Activated CD4-positive, alpha-beta T cell treated with anti-CD3 and anti-CD28 coated beads, Interleukin-2, amount 10 ng/mL, durations not matched to agents 7 days and 5 days (primary cell): ENCODE measurements at regions not wholly inside any gene's neighbourhood (a gene's known extent, or its start where the extent isn't known, plus 50 kb on each side); places are given as distances from the start of the nearest gene placed in this dataset.
A peak's percentile ranks its signal among the peaks of the same experiment; 100 is the strongest.

Experiments
- CTCF ChIA-PET: fragments of 350-600 bp; sonication (Branson Sonifier 250); formaldehyde crosslinking; loops from one replicate; lab custom pipeline; 2021; ENCODE audit warnings: antibody characterized with exemption; lab: Charles Lee
- POLR2A ChIA-PET: fragments of 350-600 bp; sonication (Branson Sonifier 250); formaldehyde crosslinking; loops from one replicate; lab custom pipeline; 2021; ENCODE audit warnings: antibody characterized with exemption; lab: Charles Lee
- DNase-seq: peaks from one replicate; pipeline ENCODE4 v3.0.0-alpha.2; 2020
- H3K27ac Mint-ChIP-seq: one replicate; pipeline ENCODE4 v1.8.0; 2021; ENCODE audit warnings: mild to moderate bottlenecking, moderate library complexity, mixed read lengths
- H3K27me3 Mint-ChIP-seq: one replicate; pipeline ENCODE4 v1.8.0; 2021; ENCODE audit warnings: mixed read lengths
- H3K36me3 Mint-ChIP-seq: one replicate; pipeline ENCODE4 v1.8.0; 2021; ENCODE audit warnings: low read depth, mixed read lengths
- H3K4me1 Mint-ChIP-seq: one replicate; pipeline ENCODE4 v1.8.0; 2021; ENCODE audit warnings: mixed read lengths
- H3K4me3 Mint-ChIP-seq: one replicate; pipeline ENCODE4 v1.8.0; 2021; ENCODE audit warnings: mild to moderate bottlenecking, moderate library complexity, mixed read lengths
- H3K9me3 Mint-ChIP-seq: one replicate; pipeline ENCODE4 v1.8.0; 2021; ENCODE audit warnings: mixed read lengths

DNA sequence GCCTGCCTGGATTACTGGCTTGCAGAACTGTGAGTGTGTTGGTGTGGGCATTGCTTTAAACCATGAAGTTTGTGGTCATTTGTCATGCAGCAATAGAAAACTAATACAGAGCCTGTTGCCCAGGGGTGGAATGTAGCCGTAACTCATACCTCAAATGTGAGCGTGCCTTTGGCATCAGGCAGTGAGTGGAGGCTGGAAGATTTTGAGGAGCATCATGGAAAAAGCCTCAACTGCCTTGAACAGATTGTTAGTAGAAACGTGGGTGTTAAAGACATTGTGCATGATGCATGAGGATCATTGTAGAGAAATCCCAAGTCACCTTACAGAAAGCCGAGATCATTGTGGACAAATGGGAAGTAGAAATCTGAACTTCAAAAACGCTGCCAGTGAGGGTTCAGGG is 580.5 kb downstream of the AACS start:
- H3K9me3 Mint-ChIP-seq = peaks cover 3% of the 10 kb centered on the region

GRCh38 chr12:125650587-125650986 is 585.4 kb downstream of the AACS start:
- no peaks in the 10 kb centered on the region for H3K27me3 Mint-ChIP-seq
- CTCF ChIA-PET = no interaction called here
- H3K4me1 Mint-ChIP-seq = no peaks in the 10 kb centered on the region
- POLR2A ChIA-PET = no interaction called here
- no peak for DNase-seq
- H3K4me3 Mint-ChIP-seq = no peak overlapping the region
- peaks cover 6% of the 10 kb centered on the region for H3K9me3 Mint-ChIP-seq
- no peaks in the 10 kb centered on the region for H3K36me3 Mint-ChIP-seq
- H3K27ac Mint-ChIP-seq = no peak overlapping the region

More for the DNA sequence above, 580.5 kb downstream of the AACS start:
- Mint-ChIP-seq H3K27me3 (no peaks in the 10 kb centered on the region), H3K27ac (no peak overlapping the region), H3K36me3 (no peaks in the 10 kb centered on the region), H3K4me3 (no peak overlapping the region), H3K4me1 (no peaks in the 10 kb centered on the region)
- POLR2A ChIA-PET = no interaction called here
- no peak for DNase-seq
- CTCF ChIA-PET = no interaction called here

- POLR2A ChIA-PET = no interaction called here
- Mint-ChIP-seq H3K4me1 (no peaks in the 10 kb centered on the region), H3K9me3 (peaks cover 6% of the 10 kb centered on the region), H3K27me3 (no peaks in the 10 kb centered on the region), H3K4me3 (no peak overlapping the region), H3K36me3 (no peaks in the 10 kb centered on the region), H3K27ac (no peak overlapping the region)
- DNase-seq = no peak
- CTCF ChIA-PET = no interaction called here
Measured at GRCh38 chr12:125651625-125652024, 586.4 kb downstream of the AACS start.

- no peaks in the 10 kb centered on the region for H3K36me3 Mint-ChIP-seq
- no peak overlapping the region for H3K4me3 Mint-ChIP-seq
- CTCF ChIA-PET = no interaction called here
- no peak for DNase-seq
- no peak overlapping the region for H3K27ac Mint-ChIP-seq
- no peaks in the 10 kb centered on the region for H3K27me3 Mint-ChIP-seq
- H3K4me1 Mint-ChIP-seq = no peaks in the 10 kb centered on the region
- peaks cover 6% of the 10 kb centered on the region for H3K9me3 Mint-ChIP-seq
- POLR2A ChIA-PET = no interaction called here
Measured at GRCh38 chr12:125652681-125653080, 587.4 kb downstream of the AACS start.

GRCh38 chr12:125657681-125658080 is 592.4 kb downstream of the AACS start:
- CTCF ChIA-PET = no interaction called here

GRCh38 chr12:125674554-125675338 is 609.5 kb downstream of the AACS start:
- Mint-ChIP-seq H3K9me3 (no peaks in the 10 kb centered on the region), H3K27ac (no peak overlapping the region), H3K27me3 (no peaks in the 10 kb centered on the region), H3K4me3 (no peak overlapping the region), H3K36me3 (no peaks in the 10 kb centered on the region), H3K4me1 (no peaks in the 10 kb centered on the region)
- CTCF ChIA-PET = no interaction called here
- no peak for DNase-seq
- POLR2A ChIA-PET = no interaction called here

More at GRCh38 chr12:125657681-125658080, 592.4 kb downstream of the AACS start:
- Mint-ChIP-seq H3K4me1 (no peaks in the 10 kb centered on the region), H3K4me3 (no peak overlapping the region), H3K36me3 (no peaks in the 10 kb centered on the region), H3K27ac (no peak overlapping the region), H3K27me3 (no peaks in the 10 kb centered on the region), H3K9me3 (peaks cover 2% of the 10 kb centered on the region)
- POLR2A ChIA-PET = no interaction called here
- no peak for DNase-seq

GRCh38 chr12:125676366-125676765 is 611.1 kb downstream of the AACS start:
- Mint-ChIP-seq H3K36me3 (no peaks in the 10 kb centered on the region), H3K4me3 (no peak overlapping the region), H3K4me1 (no peaks in the 10 kb centered on the region), H3K27ac (no peak overlapping the region), H3K27me3 (no peaks in the 10 kb centered on the region), H3K9me3 (no peaks in the 10 kb centered on the region)
- DNase-seq = no peak
- POLR2A ChIA-PET = no interaction called here
- CTCF ChIA-PET = no interaction called here

DNA sequence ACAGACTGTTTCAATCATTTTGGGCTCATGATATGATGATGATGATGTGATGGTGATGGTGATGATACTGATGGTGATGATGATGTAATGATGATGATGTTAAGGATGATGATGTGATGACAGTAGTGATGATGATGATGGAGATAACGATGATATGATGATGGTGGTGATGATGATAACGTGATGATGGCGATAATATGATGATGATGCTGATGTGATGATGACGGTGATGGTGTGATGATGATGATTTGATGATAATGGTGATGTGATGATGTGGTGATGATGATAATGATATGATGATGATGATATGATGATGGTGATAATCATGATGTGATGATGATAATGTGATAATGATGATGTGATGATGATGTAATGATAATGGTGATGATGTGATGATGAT is 612.6 kb downstream of the AACS start:
- DNase-seq = no peak
- no peaks in the 10 kb centered on the region for H3K9me3 Mint-ChIP-seq
- H3K4me1 Mint-ChIP-seq = no peaks in the 10 kb centered on the region
- no peaks in the 10 kb centered on the region for H3K27me3 Mint-ChIP-seq
- CTCF ChIA-PET = no interaction called here
- no peak overlapping the region for H3K27ac Mint-ChIP-seq
- no peaks in the 10 kb centered on the region for H3K36me3 Mint-ChIP-seq
- no peak overlapping the region for H3K4me3 Mint-ChIP-seq
- POLR2A ChIA-PET = no interaction called here

DNA sequence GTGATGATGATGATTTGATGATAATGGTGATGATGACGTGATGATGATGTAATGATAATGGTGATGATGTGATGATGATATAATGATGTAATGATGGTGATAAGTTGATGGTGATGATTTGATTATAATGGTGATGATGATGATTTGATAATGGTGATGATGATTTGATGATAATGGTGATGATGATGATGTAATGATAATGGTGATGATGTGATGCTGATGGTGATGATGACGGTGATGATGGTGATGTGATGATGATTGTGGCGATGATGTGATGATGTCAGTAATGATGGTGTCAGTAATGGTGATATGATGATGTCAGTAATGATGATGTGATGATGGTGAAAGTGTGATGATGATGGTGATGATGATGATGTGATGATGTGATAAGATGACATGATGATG is 613.4 kb downstream of the AACS start:
- no peaks in the 10 kb centered on the region for H3K4me1 Mint-ChIP-seq
- H3K9me3 Mint-ChIP-seq = no peaks in the 10 kb centered on the region
- H3K36me3 Mint-ChIP-seq = no peaks in the 10 kb centered on the region
- CTCF ChIA-PET = no interaction called here
- POLR2A ChIA-PET = no interaction called here
- no peak overlapping the region for H3K27ac Mint-ChIP-seq
- H3K4me3 Mint-ChIP-seq = no peak overlapping the region
- no peak for DNase-seq
- H3K27me3 Mint-ChIP-seq = no peaks in the 10 kb centered on the region

DNA sequence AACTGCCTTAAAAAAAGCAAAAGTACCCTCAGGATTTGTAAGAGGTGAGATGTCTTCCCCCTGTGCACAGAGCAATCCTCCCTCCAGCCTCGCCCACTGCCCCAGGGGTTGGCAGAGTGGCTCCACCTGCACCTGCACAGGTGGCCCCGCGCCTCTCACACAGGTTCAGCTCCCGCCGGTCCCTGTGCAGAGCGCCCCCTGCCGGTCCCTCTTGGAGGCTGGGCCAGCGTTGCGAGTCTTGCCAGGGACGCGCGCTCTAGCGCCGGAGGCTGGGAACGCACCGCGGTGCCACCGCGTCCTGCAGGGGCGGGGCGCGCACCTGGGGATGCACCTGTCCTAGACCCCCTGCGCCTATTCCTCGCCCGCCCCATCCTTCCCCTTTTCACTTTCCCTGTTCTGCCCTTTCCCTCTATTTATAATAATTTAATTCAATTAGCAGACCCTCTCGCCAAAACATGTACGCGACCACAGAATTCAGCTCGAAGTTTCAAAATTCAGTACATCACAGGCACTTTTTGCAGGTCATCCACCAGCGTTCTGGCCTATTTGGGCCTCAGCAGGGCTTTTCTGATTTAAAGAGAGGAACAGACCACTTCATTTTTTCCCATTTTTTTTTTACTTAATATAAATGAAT is 618.6 kb downstream of the AACS start:
- no peak overlapping the region for H3K4me3 Mint-ChIP-seq
- H3K27me3 Mint-ChIP-seq = no peaks in the 10 kb centered on the region
- H3K27ac Mint-ChIP-seq = no peak overlapping the region
- no peaks in the 10 kb centered on the region for H3K36me3 Mint-ChIP-seq
- no peaks in the 10 kb centered on the region for H3K4me1 Mint-ChIP-seq
- ChIA-PET CTCF (interaction anchor here (1.4 kb wide), 1 partner anchor 10 kb away, joined by 3 read pairs; no protein-coding TSS in a partner anchor), POLR2A (no interaction called here)
- H3K9me3 Mint-ChIP-seq = no peaks in the 10 kb centered on the region
- DNase-seq = peak; percentile 45

DNA sequence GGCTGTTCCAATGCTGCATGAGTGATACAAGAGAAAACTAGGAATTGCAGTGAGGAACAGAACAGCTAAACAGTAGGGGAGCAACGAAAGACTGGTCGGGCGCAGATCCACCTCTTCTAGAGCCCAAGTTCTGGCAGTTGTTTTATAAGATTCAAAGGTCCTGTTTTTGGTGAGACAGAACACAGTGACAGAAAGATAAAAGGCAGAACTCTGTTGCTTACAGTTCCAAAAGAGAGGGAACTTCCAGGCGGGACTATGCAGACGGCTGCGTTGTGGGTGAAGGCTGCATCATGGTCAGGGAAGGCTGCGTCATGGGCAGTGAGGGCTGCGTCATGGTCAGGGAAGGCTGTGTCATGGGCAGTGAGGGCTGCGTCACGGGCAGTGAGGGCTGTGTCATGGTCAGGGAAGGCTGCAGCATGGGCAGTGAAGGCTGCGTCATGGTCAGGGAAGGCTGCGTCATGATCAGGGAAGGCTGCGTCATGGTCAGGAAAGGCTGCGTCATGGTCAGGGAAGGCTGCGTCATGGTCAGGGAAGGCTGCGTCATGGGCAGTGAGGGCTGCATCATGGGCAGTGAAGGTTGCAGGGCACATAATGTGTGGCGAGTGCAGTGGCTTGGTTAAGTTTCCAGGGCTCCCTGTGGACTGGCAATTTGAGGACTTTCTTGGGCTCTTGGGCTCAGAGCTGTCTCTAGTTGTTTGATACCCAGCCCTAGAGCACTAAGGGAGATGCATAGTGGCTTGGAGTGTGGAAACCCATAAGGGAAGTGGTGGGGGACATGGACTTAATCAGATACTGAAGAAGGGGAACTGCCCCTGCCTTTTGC is 619.9 kb downstream of the AACS start:
- Mint-ChIP-seq H3K9me3 (no peaks in the 10 kb centered on the region), H3K4me1 (no peaks in the 10 kb centered on the region), H3K36me3 (no peaks in the 10 kb centered on the region), H3K4me3 (no peak overlapping the region), H3K27me3 (no peaks in the 10 kb centered on the region), H3K27ac (no peak overlapping the region)
- no peak for DNase-seq
- ChIA-PET POLR2A (no interaction called here), CTCF (interaction anchor here (0.6 kb wide), 1 partner anchor 348 kb away, joined by 3 read pairs; no protein-coding TSS in a partner anchor)

- Mint-ChIP-seq H3K4me1 (no peaks in the 10 kb centered on the region), H3K36me3 (no peaks in the 10 kb centered on the region), H3K9me3 (no peaks in the 10 kb centered on the region), H3K27ac (no peak overlapping the region), H3K27me3 (no peaks in the 10 kb centered on the region), H3K4me3 (no peak overlapping the region)
- no peak for DNase-seq
- POLR2A ChIA-PET = no interaction called here
- CTCF ChIA-PET = interaction anchor here (0.6 kb wide), 1 partner anchor 348 kb away, joined by 3 read pairs; no protein-coding TSS in a partner anchor
Measured at GRCh38 chr12:125685915-125686314, 620.7 kb downstream of the AACS start.

DNA sequence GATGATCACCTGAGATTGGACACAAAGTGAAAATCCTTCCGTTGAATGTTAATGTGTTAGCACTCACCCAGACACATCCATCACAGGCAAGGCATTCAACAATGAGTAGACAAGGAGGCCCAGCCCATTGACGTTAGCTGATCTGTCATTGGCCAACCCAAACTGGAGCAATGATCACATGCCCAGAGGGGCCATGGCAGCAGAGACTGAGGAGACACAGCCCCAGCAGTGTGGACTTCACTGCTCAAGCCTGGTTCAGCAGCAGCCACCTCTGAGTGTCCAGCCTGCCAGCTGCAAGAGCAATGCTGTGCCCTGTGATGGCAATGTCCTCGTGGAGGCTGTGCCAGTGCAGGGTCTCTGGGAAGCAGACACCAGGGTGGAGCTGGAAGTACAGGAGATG is 622.2 kb downstream of the AACS start:
- no peaks in the 10 kb centered on the region for H3K36me3 Mint-ChIP-seq
- POLR2A ChIA-PET = no interaction called here

More for the DNA sequence above, 622.2 kb downstream of the AACS start:
- H3K4me1 Mint-ChIP-seq = no peaks in the 10 kb centered on the region
- CTCF ChIA-PET = no interaction called here
- no peak overlapping the region for H3K27ac Mint-ChIP-seq
- no peak overlapping the region for H3K4me3 Mint-ChIP-seq
- no peaks in the 10 kb centered on the region for H3K27me3 Mint-ChIP-seq
- no peaks in the 10 kb centered on the region for H3K9me3 Mint-ChIP-seq
- DNase-seq = no peak
